ENCODE measurements at regions not wholly inside any gene's neighbourhood (a gene's known extent, or its start where the extent isn't known, plus 50 kb on each side); places are given as distances from the start of the nearest gene placed in this dataset.
A peak's percentile ranks its signal among the peaks of the same experiment; 100 is the strongest.

GRCh38 chr14:101119830-101120571 lies 216.5 kb upstream of the RTL1 start:
- Mint-ChIP-seq H3K4me3 (no peak overlapping the region), H3K9me3 (no peaks in the 10 kb centered on the region), H3K4me1 (ENCODE audit: low read depth in 2 of 2) (peaks cover 4 to 15% of the 10 kb centered on the region in 2 donors), H3K36me3 (ENCODE audit: insufficient read depth) (no peaks in the 10 kb centered on the region), H3K27me3 (peaks cover 32 to 39% of the 10 kb centered on the region in 2 donors), H3K27ac (no peak overlapping the region)
- ATAC-seq (replicated peaks) = no peak
- DNase-seq = peak in 1 of 3 experiments; percentile 0

GRCh38 chr14:101120641-101121507 lies 217.4 kb upstream of the RTL1 start:
- H3K9me3 Mint-ChIP-seq = no peaks in the 10 kb centered on the region
- peak overlapping the region in 1 of 2 donors; percentile 46 for H3K4me3 Mint-ChIP-seq
- H3K4me1 Mint-ChIP-seq (ENCODE audit: low read depth in 2 of 2) = peaks cover 4 to 15% of the 10 kb centered on the region in 2 donors
- ATAC-seq (replicated peaks) (peak; percentile 55), DNase-seq (peak in 1 of 3 experiments; percentile 1)
- no peaks in the 10 kb centered on the region for H3K36me3 Mint-ChIP-seq (ENCODE audit: insufficient read depth)
- H3K27me3 Mint-ChIP-seq = peaks cover 33 to 36% of the 10 kb centered on the region in 2 donors
- H3K27ac Mint-ChIP-seq = no peak overlapping the region

GRCh38 chr14:101121508-101122139 lies 218.1 kb upstream of the RTL1 start:
- ATAC-seq (replicated peaks) (no peak), DNase-seq (peak in 1 of 3 experiments; percentile 0)
- Mint-ChIP-seq H3K27me3 (peaks cover 33 to 36% of the 10 kb centered on the region in 2 donors), H3K27ac (no peak overlapping the region), H3K9me3 (no peaks in the 10 kb centered on the region), H3K36me3 (ENCODE audit: insufficient read depth) (no peaks in the 10 kb centered on the region), H3K4me3 (no peak overlapping the region), H3K4me1 (ENCODE audit: low read depth in 2 of 2) (peaks cover 4 to 15% of the 10 kb centered on the region in 2 donors)

- Mint-ChIP-seq H3K27ac (no peak overlapping the region), H3K9me3 (no peaks in the 10 kb centered on the region), H3K27me3 (peaks cover 38 to 40% of the 10 kb centered on the region in 2 donors), H3K4me3 (no peak overlapping the region), H3K4me1 (ENCODE audit: low read depth in 2 of 2) (peaks cover 4 to 15% of the 10 kb centered on the region in 2 donors), H3K36me3 (ENCODE audit: insufficient read depth) (no peaks in the 10 kb centered on the region)
- DNase-seq (peak in 1 of 3 experiments; percentile 0), ATAC-seq (replicated peaks) (no peak)
These were observed 219.0 kb upstream of the RTL1 start for GRCh38 chr14:101122237-101123141.

GRCh38 chr14:101123618-101124510 lies 220.3 kb upstream of the RTL1 start:
- Mint-ChIP-seq H3K36me3 (ENCODE audit: insufficient read depth) (no peaks in the 10 kb centered on the region), H3K9me3 (peaks cover 0 to 7% of the 10 kb centered on the region in 2 donors), H3K27ac (no peak overlapping the region), H3K4me3 (no peak overlapping the region), H3K27me3 (peaks cover 40 to 48% of the 10 kb centered on the region in 2 donors), H3K4me1 (ENCODE audit: low read depth in 2 of 2) (peaks cover 4 to 15% of the 10 kb centered on the region in 2 donors)
- DNase-seq (peak in 1 of 3 experiments; percentile 0), ATAC-seq (replicated peaks) (no peak)

- H3K36me3 Mint-ChIP-seq (ENCODE audit: insufficient read depth) = no peaks in the 10 kb centered on the region
- H3K27me3 Mint-ChIP-seq = peaks cover 39 to 43% of the 10 kb centered on the region in 2 donors
- H3K4me1 Mint-ChIP-seq (ENCODE audit: low read depth in 2 of 2) = peaks cover 4 to 14% of the 10 kb centered on the region in 2 donors
- peaks cover 0 to 7% of the 10 kb centered on the region in 2 donors for H3K9me3 Mint-ChIP-seq
- DNase-seq = no peak
- no peak overlapping the region for H3K27ac Mint-ChIP-seq
- H3K4me3 Mint-ChIP-seq = no peak overlapping the region
- no peak for ATAC-seq (replicated peaks)
These were observed 221.3 kb upstream of the RTL1 start for GRCh38 chr14:101124815-101125214.

GRCh38 chr14:101125313-101125712 lies 221.8 kb upstream of the RTL1 start:
- H3K4me1 Mint-ChIP-seq (ENCODE audit: low read depth in 2 of 2) = peaks cover 4 to 12% of the 10 kb centered on the region in 2 donors

GRCh38 chr14:101125719-101126651 lies 222.5 kb upstream of the RTL1 start:
- H3K4me1 Mint-ChIP-seq (ENCODE audit: low read depth in 2 of 2) = peaks cover under 1 to 7% of the 10 kb centered on the region in 2 donors
- no peak overlapping the region for H3K27ac Mint-ChIP-seq
- H3K9me3 Mint-ChIP-seq = peaks cover 0 to 7% of the 10 kb centered on the region in 2 donors
- DNase-seq = peak in 1 of 3 experiments; percentile 0
- H3K4me3 Mint-ChIP-seq = no peak overlapping the region
- peaks cover 40 to 45% of the 10 kb centered on the region in 2 donors for H3K27me3 Mint-ChIP-seq
- ATAC-seq (replicated peaks) = no peak
- H3K36me3 Mint-ChIP-seq (ENCODE audit: insufficient read depth) = no peaks in the 10 kb centered on the region

More at GRCh38 chr14:101125313-101125712, 221.8 kb upstream of the RTL1 start:
- H3K27ac Mint-ChIP-seq = no peak overlapping the region
- H3K27me3 Mint-ChIP-seq = peaks cover 40 to 41% of the 10 kb centered on the region in 2 donors
- H3K4me3 Mint-ChIP-seq = no peak overlapping the region
- ATAC-seq (replicated peaks) = no peak
- peak in 1 of 3 experiments; percentile 0 for DNase-seq
- peaks cover 0 to 7% of the 10 kb centered on the region in 2 donors for H3K9me3 Mint-ChIP-seq
- no peaks in the 10 kb centered on the region for H3K36me3 Mint-ChIP-seq (ENCODE audit: insufficient read depth)

GRCh38 chr14:101126731-101127130 lies 223.2 kb upstream of the RTL1 start:
- ATAC-seq (replicated peaks) (no peak), DNase-seq (peak in 1 of 3 experiments; percentile 0)
- H3K27ac Mint-ChIP-seq = no peak overlapping the region
- H3K36me3 Mint-ChIP-seq (ENCODE audit: insufficient read depth) = no peaks in the 10 kb centered on the region
- H3K9me3 Mint-ChIP-seq = peaks cover 0 to 7% of the 10 kb centered on the region in 2 donors
- H3K4me1 Mint-ChIP-seq (ENCODE audit: low read depth in 2 of 2) = no peaks in the 10 kb centered on the region
- no peak overlapping the region for H3K4me3 Mint-ChIP-seq
- H3K27me3 Mint-ChIP-seq = peaks cover 40 to 45% of the 10 kb centered on the region in 2 donors

GRCh38 chr14:101127224-101127623 lies 223.7 kb upstream of the RTL1 start:
- DNase-seq (peak in 1 of 3 experiments; percentile 0), ATAC-seq (replicated peaks) (no peak)
- Mint-ChIP-seq H3K27me3 (peaks cover 40 to 45% of the 10 kb centered on the region in 2 donors), H3K36me3 (ENCODE audit: insufficient read depth) (no peaks in the 10 kb centered on the region), H3K4me3 (no peak overlapping the region), H3K9me3 (peaks cover 0 to 7% of the 10 kb centered on the region in 2 donors), H3K4me1 (ENCODE audit: low read depth in 2 of 2) (no peaks in the 10 kb centered on the region), H3K27ac (no peak overlapping the region)
